Breast epithelium (tissue), 3 donors: ENCODE measurements at regions not wholly inside any gene's neighbourhood (a gene's known extent, or its start where the extent isn't known, plus 50 kb on each side); places are given as distances from the start of the nearest gene placed in this dataset.

Experiments used
- CTCF ChIP-seq, 3 donors: fragments of 450-650 bp; IDR thresholded peaks; one replicate each; pipeline ENCODE4 v1.5.1; 2016 to 2017; ENCODE audit warnings: antibody characterized with exemption in 3 of 3, mild to moderate bottlenecking in 3 of 3, moderate library complexity in 3 of 3
- POLR2A ChIP-seq: fragments of 450-650 bp; IDR thresholded peaks from one replicate; pipeline ENCODE4 v1.6.1; 2016; ENCODE audit warnings: antibody characterized with exemption, mild to moderate bottlenecking, moderate library complexity

- no peak for TF ChIP-seq CTCF (IDR thresholded peaks at IDR 0.05)
- TF ChIP-seq POLR2A = no peak
Measured at GRCh38 chr15:91803260-91803659, 50.2 kb upstream of the SLCO3A1 start.
